GM18909 (cell line): ENCODE measurements at regions not wholly inside any gene's neighbourhood (a gene's known extent, or its start where the extent isn't known, plus 50 kb on each side); places are given as distances from the start of the nearest gene placed in this dataset.

Source experiments
- ATAC-seq: cut with Tn5 transposase; IDR thresholded peaks from one replicate; pipeline ENCODE4 v1.9.1; 2021; ENCODE audit warnings: mild to moderate bottlenecking; ENCODE audit not compliant: unreplicated experiment, poor library complexity

GRCh38 chr17:33401249-33401648 is 108.2 kb upstream of the ASIC2 start:
- no peak for ATAC-seq

- no peak for ATAC-seq
Observed at GRCh38 chr17:33403194-33403593, 110.1 kb upstream of the ASIC2 start.

GRCh38 chr17:33404070-33404819 is 111.2 kb upstream of the ASIC2 start:
- ATAC-seq, result no peak

- no peak for ATAC-seq
Observed at GRCh38 chr17:33416131-33416530, 123.0 kb upstream of the ASIC2 start.

GRCh38 chr17:33421933-33422332 is 128.8 kb upstream of the ASIC2 start:
- no peak for ATAC-seq

GRCh38 chr17:33433581-33433980 is 140.5 kb upstream of the ASIC2 start:
- ATAC-seq, result no peak

- ATAC-seq, result no peak
Observed at GRCh38 chr17:33434841-33435240, 141.7 kb upstream of the ASIC2 start.

- ATAC-seq, result no peak
Observed at GRCh38 chr17:33435721-33436301, 142.7 kb upstream of the ASIC2 start.

- no peak for ATAC-seq
Observed at GRCh38 chr17:33436321-33436720, 143.2 kb upstream of the ASIC2 start.

- no peak for ATAC-seq
Observed at GRCh38 chr17:33438139-33438538, 145.0 kb upstream of the ASIC2 start.

- no peak for ATAC-seq
Observed at GRCh38 chr17:33438578-33438977, 145.5 kb upstream of the ASIC2 start.

- ATAC-seq, result no peak
Observed at GRCh38 chr17:33442320-33442719, 149.2 kb upstream of the ASIC2 start.

GRCh38 chr17:33444731-33445130 is 151.6 kb upstream of the ASIC2 start:
- ATAC-seq, result no peak

- no peak for ATAC-seq
Observed at GRCh38 chr17:33447090-33447489, 154.0 kb upstream of the ASIC2 start.

GRCh38 chr17:33451221-33451620 is 158.1 kb upstream of the ASIC2 start:
- ATAC-seq, result no peak

GRCh38 chr17:33457477-33457876 is 164.4 kb upstream of the ASIC2 start:
- ATAC-seq, result no peak

GRCh38 chr17:33459078-33459940 is 166.2 kb upstream of the ASIC2 start:
- no peak for ATAC-seq

- ATAC-seq, result no peak
Observed at GRCh38 chr17:33460781-33461450, 167.8 kb upstream of the ASIC2 start.

GRCh38 chr17:33463887-33464286 is 170.8 kb upstream of the ASIC2 start:
- no peak for ATAC-seq

GRCh38 chr17:33464669-33465280 is 171.7 kb upstream of the ASIC2 start:
- ATAC-seq, result no peak
